C4-2B (cell line): ENCODE measurements at regions not wholly inside any gene's neighbourhood (a gene's known extent, or its start where the extent isn't known, plus 50 kb on each side); places are given as distances from the start of the nearest gene placed in this dataset.

ENCODE experiments used
- H3K27ac ChIP-seq: fragments of 450-650 bp; 2 replicates; pipeline ENCODE4 v1.5.1; 2017
- CTCF ChIP-seq: fragments of 450-650 bp; conservative IDR thresholded peaks from 2 replicates; pipeline ENCODE4 v1.5.1; 2017; ENCODE audit warnings: mild to moderate bottlenecking
- ZFX ChIP-seq: fragments of 450-650 bp; IDR thresholded peaks from 2 replicates; pipeline ENCODE4 v1.6.1; 2017

GRCh38 chr2:120461546-120462537, 115.9 kb downstream of the INHBB start:
- H3K27ac ChIP-seq, result no peak overlapping the region
- no peak for TF ChIP-seq ZFX
- TF ChIP-seq CTCF, result no peak

DNA sequence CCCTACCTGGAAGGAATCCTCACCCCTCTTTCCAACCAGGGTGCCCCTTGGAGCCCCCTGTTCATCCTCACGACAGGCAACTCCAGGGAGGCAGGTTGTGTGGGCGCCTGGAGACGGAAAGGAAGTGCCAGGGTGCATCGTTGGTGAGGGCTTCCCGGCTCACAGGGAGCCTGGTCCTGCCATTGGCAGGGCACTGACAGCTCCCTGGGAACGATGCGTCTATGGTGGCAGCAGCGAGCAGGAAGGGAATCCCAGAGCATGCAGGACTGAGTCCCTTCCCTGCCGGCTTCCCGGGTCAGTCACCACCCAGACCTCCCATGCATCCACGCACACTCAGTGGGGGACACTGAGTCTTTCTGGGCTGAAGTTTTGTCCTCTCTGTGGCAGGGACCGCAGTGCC, 117.6 kb downstream of the INHBB start:
- H3K27ac ChIP-seq, result no peak overlapping the region; the same call in 1 of the 2 replicates
- TF ChIP-seq ZFX, result no peak
- no peak for TF ChIP-seq CTCF

DNA sequence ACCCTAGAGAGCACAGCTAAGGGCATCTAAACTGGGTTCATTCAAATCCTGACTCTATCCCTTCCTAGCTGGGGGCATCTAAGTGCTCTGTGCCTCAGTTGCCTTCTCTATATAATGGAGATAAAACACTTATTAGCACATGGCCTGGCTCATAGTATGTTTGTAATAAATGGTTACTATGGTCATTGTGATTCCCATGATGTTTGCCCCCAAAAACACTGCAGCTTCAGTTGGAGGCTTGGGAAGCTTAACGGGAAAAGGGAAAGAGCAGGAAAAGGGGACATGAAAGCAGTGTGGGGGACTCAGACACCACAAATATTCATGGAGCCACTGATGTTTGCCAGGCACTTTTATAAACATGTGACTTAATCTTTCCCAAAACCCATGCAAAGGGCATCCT, 118.1 kb downstream of the INHBB start:
- no peak overlapping the region; the same call in 1 of the 2 replicates for H3K27ac ChIP-seq
- TF ChIP-seq ZFX (no peak), CTCF (no peak)

GRCh38 chr2:120464448-120464931, 118.6 kb downstream of the INHBB start:
- no peak overlapping the region for H3K27ac ChIP-seq

DNA sequence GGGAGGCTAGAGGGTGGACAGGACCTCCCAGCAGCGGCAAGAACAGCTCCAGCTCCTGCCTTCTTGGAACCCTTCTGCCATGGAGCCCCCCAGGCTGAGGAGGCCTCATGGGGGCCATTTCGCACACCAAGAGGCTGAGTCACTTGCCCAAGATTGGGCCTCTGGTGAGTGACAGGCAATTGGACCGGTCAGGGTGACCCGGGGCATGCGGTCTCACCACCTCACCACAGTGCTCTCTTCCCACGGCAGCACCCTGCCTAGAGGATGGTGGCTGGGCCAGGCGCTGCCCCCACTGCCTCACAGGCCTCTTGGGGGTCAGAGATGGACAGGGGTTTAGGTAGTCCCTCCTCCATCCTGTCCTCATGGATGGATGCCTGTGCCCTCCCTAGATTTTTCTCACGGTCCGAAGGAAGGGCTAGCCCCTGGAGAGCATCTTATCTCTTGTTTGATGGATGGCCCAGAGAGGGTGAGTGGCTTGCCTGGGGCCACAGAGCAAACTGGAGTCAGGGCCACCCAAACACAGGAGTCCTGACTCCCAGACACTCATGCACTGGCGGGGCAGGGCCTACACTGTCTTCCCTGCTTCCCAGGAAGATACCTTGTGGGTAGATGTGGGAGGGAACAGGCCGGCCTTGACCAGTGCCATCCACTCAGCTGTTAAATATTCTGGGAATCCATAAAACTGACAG, 119.2 kb downstream of the INHBB start:
- H3K27ac ChIP-seq, result no peak overlapping the region
- TF ChIP-seq CTCF (no peak), ZFX (no peak)

More at GRCh38 chr2:120464448-120464931, 118.6 kb downstream of the INHBB start:
- TF ChIP-seq ZFX (no peak), CTCF (no peak)

- H3K27ac ChIP-seq, result no peak overlapping the region
- no peak for TF ChIP-seq ZFX
- TF ChIP-seq CTCF, result no peak
Measured at GRCh38 chr2:120465701-120465988, 119.7 kb downstream of the INHBB start.
